ENCODE measurements at regions not wholly inside any gene's neighbourhood (a gene's known extent, or its start where the extent isn't known, plus 50 kb on each side); places are given as distances from the start of the nearest gene placed in this dataset.
"Not testable (repeated sequence)": the region's sequence is repeated elsewhere in the genome, so short reads cannot be mapped to it uniquely, and the experiment has no call there.

- intact Hi-C loops (cut with DNase I, micrococcal nuclease) = no loop called here
- DNase-seq (no peak), ATAC-seq (no peak)
Measured at GRCh38 chr6:119749335-119749734, 399.8 kb upstream of the MAN1A1 start.

- DNase-seq; intact Hi-C loops (cut with DNase I, micrococcal nuclease); ATAC-seq: not testable (repeated sequence)
Measured at GRCh38 chr6:119748535-119748934, 399.0 kb upstream of the MAN1A1 start.

- intact Hi-C loops (cut with DNase I, micrococcal nuclease) = no loop called here
- ATAC-seq (peak; percentile 59), DNase-seq (peak; percentile 30 to 80)
Measured at GRCh38 chr6:119742188-119742803, 392.7 kb upstream of the MAN1A1 start.

GRCh38 chr6:119739769-119740168 is 390.2 kb upstream of the MAN1A1 start:
- no peak for ATAC-seq
- intact Hi-C loops (cut with DNase I, micrococcal nuclease) = no loop called here
- no peak for DNase-seq

GRCh38 chr6:119738425-119738824 is 388.9 kb upstream of the MAN1A1 start:
- ATAC-seq (no peak), DNase-seq (no peak)
- intact Hi-C loops (cut with DNase I, micrococcal nuclease) = no loop called here

GRCh38 chr6:119736296-119737021 is 386.9 kb upstream of the MAN1A1 start:
- ATAC-seq (no peak), DNase-seq (no peak)
- intact Hi-C loops (cut with DNase I, micrococcal nuclease) = no loop called here

GRCh38 chr6:119735530-119735929 is 386.0 kb upstream of the MAN1A1 start:
- no peak for DNase-seq
- intact Hi-C loops (cut with DNase I, micrococcal nuclease) = no loop called here
- no peak for ATAC-seq

GRCh38 chr6:119734227-119734626 is 384.7 kb upstream of the MAN1A1 start:
- no peak for DNase-seq
- intact Hi-C loops (cut with DNase I, micrococcal nuclease) = no loop called here

GRCh38 chr6:119728935-119729334 is 379.4 kb upstream of the MAN1A1 start:
- ATAC-seq = no peak
- intact Hi-C loops (cut with DNase I, micrococcal nuclease) = no loop called here
- DNase-seq = no peak

More at GRCh38 chr6:119734227-119734626, 384.7 kb upstream of the MAN1A1 start:
- ATAC-seq = no peak

GRCh38 chr6:119728220-119728750 is 378.7 kb upstream of the MAN1A1 start:
- no peak for DNase-seq
- intact Hi-C loops (cut with DNase I, micrococcal nuclease) = no loop called here
- ATAC-seq = no peak

GRCh38 chr6:119727504-119728219 is 378.1 kb upstream of the MAN1A1 start:
- intact Hi-C loops (cut with DNase I, micrococcal nuclease) = no loop called here
- DNase-seq = no peak
- peak; percentile 38 for ATAC-seq

- ATAC-seq; intact Hi-C loops (cut with DNase I, micrococcal nuclease); DNase-seq: not testable (repeated sequence)
Measured at GRCh38 chr6:119726912-119727311, 377.4 kb upstream of the MAN1A1 start.

GRCh38 chr6:119726086-119726485 is 376.5 kb upstream of the MAN1A1 start:
- ATAC-seq = no peak

GRCh38 chr6:119720160-119720559 is 370.6 kb upstream of the MAN1A1 start:
- intact Hi-C loops (cut with DNase I, micrococcal nuclease) = no loop called here
- ATAC-seq (no peak), DNase-seq (no peak)

More at GRCh38 chr6:119726086-119726485, 376.5 kb upstream of the MAN1A1 start:
- intact Hi-C loops (cut with DNase I, micrococcal nuclease) = no loop called here
- no peak for DNase-seq

- DNase-seq = no peak
- ATAC-seq = no peak
- intact Hi-C loops (cut with DNase I, micrococcal nuclease) = no loop called here
Measured at GRCh38 chr6:119717942-119718341, 368.4 kb upstream of the MAN1A1 start.

GRCh38 chr6:119716668-119717270 is 367.2 kb upstream of the MAN1A1 start:
- intact Hi-C loops (cut with DNase I, micrococcal nuclease) = no loop called here

GRCh38 chr6:119713903-119714302 is 364.3 kb upstream of the MAN1A1 start:
- intact Hi-C loops (cut with DNase I, micrococcal nuclease) = no loop called here
- DNase-seq (no peak), ATAC-seq (no peak)

More at GRCh38 chr6:119716668-119717270, 367.2 kb upstream of the MAN1A1 start:
- no peak for DNase-seq
- no peak for ATAC-seq

- no peak for DNase-seq
- intact Hi-C loops (cut with DNase I, micrococcal nuclease) = no loop called here
- ATAC-seq = no peak
Measured at GRCh38 chr6:119686644-119687043, 337.1 kb upstream of the MAN1A1 start.

GRCh38 chr6:119686240-119686639 is 336.7 kb upstream of the MAN1A1 start:
- intact Hi-C loops (cut with DNase I, micrococcal nuclease) = no loop called here
- ATAC-seq = no peak

More at GRCh38 chr6:119686240-119686639, 336.7 kb upstream of the MAN1A1 start:
- no peak for DNase-seq
